HG03565 (cell line): ENCODE measurements at regions not wholly inside any gene's neighbourhood (a gene's known extent, or its start where the extent isn't known, plus 50 kb on each side); places are given as distances from the start of the nearest gene placed in this dataset.
A peak's percentile ranks its signal among the peaks of the same experiment; 100 is the strongest.
"Not testable (repeated sequence)": the region's sequence is repeated elsewhere in the genome, so short reads cannot be mapped to it uniquely, and the experiment has no call there.

Source experiments
- ATAC-seq: cut with Tn5 transposase; IDR thresholded peaks from one replicate; pipeline ENCODE4 v1.9.1; 2021; ENCODE audit warnings: mild to moderate bottlenecking, moderate library complexity; ENCODE audit not compliant: unreplicated experiment

GRCh38 chr2:54065411-54065810 is 50.0 kb upstream of the ACYP2 start:
- ATAC-seq, result no peak

GRCh38 chr2:54063967-54064535 is 51.4 kb upstream of the ACYP2 start:
- no peak for ATAC-seq

- no peak for ATAC-seq
Observed at GRCh38 chr2:54062401-54062800, 53.0 kb upstream of the ACYP2 start.

- ATAC-seq, result no peak
Observed at GRCh38 chr2:54061272-54061671, 54.1 kb upstream of the ACYP2 start.

GRCh38 chr2:54059986-54060385 is 55.4 kb upstream of the ACYP2 start:
- ATAC-seq, result no peak

GRCh38 chr2:54059504-54059903 is 55.9 kb upstream of the ACYP2 start:
- no peak for ATAC-seq

- ATAC-seq, result no peak
Observed at GRCh38 chr2:54058449-54058848, 57.0 kb upstream of the ACYP2 start.

GRCh38 chr2:54054774-54055173 is 60.6 kb upstream of the ACYP2 start:
- ATAC-seq, result no peak

GRCh38 chr2:54054271-54054670 is 61.1 kb upstream of the ACYP2 start:
- ATAC-seq, result peak; percentile 76

GRCh38 chr2:54053830-54054229 is 61.6 kb upstream of the ACYP2 start:
- ATAC-seq, result peak; percentile 8

GRCh38 chr2:54052825-54053718 is 62.3 kb upstream of the ACYP2 start:
- ATAC-seq, result no peak

- no peak for ATAC-seq
Observed at GRCh38 chr2:54050445-54050844, 65.0 kb upstream of the ACYP2 start.

GRCh38 chr2:54049365-54049764 is 66.0 kb upstream of the ACYP2 start:
- ATAC-seq, result no peak

- not testable (repeated sequence) for ATAC-seq
Observed at GRCh38 chr2:54048896-54049295, 66.5 kb upstream of the ACYP2 start.

GRCh38 chr2:54048117-54048785 is 67.2 kb upstream of the ACYP2 start:
- ATAC-seq, result no peak

GRCh38 chr2:54047658-54048057 is 67.8 kb upstream of the ACYP2 start:
- no peak for ATAC-seq

- ATAC-seq, result no peak
Observed at GRCh38 chr2:54047091-54047490, 68.3 kb upstream of the ACYP2 start.

- ATAC-seq, result no peak
Observed at GRCh38 chr2:54042897-54043620, 72.3 kb upstream of the PSME4 start.

- no peak for ATAC-seq
Observed at GRCh38 chr2:54042341-54042740, 71.5 kb upstream of the PSME4 start.

GRCh38 chr2:54041135-54041534 is 70.3 kb upstream of the PSME4 start:
- no peak for ATAC-seq

- no peak for ATAC-seq
Observed at GRCh38 chr2:54040685-54041084, 69.9 kb upstream of the PSME4 start.
